Activated CD8-positive, alpha-beta memory T cell treated with anti-CD3 and anti-CD28 coated beads, Interleukin-2, amount 50 U/mL, for 24 hours (primary cell): ENCODE measurements at regions not wholly inside any gene's neighbourhood (a gene's known extent, or its start where the extent isn't known, plus 50 kb on each side); places are given as distances from the start of the nearest gene placed in this dataset.

Source experiments
- DNase-seq: peaks from one replicate; pipeline ENCODE4 v3.0.0-alpha.2; 2020; ENCODE audit errors: extremely low read depth

- DNase-seq, result no peak
These were observed 152.9 kb upstream of the RGMA start for GRCh38 chr15:93241696-93242585.

- DNase-seq, result no peak
These were observed 151.0 kb upstream of the RGMA start for GRCh38 chr15:93239993-93240392.

- DNase-seq, result no peak
These were observed 150.6 kb upstream of the RGMA start for GRCh38 chr15:93239591-93239990.

- no peak for DNase-seq
These were observed 149.6 kb upstream of the RGMA start for GRCh38 chr15:93238641-93239040.

- no peak for DNase-seq
These were observed 147.1 kb upstream of the RGMA start for GRCh38 chr15:93235926-93236780.

- DNase-seq, result no peak
These were observed 146.3 kb upstream of the RGMA start for GRCh38 chr15:93235269-93235668.

GRCh38 chr15:93233710-93234109 lies 144.7 kb upstream of the RGMA start:
- DNase-seq, result no peak

GRCh38 chr15:93232845-93233244 lies 143.8 kb upstream of the RGMA start:
- no peak for DNase-seq

- no peak for DNase-seq
These were observed 143.0 kb upstream of the RGMA start for GRCh38 chr15:93231994-93232393.

DNA sequence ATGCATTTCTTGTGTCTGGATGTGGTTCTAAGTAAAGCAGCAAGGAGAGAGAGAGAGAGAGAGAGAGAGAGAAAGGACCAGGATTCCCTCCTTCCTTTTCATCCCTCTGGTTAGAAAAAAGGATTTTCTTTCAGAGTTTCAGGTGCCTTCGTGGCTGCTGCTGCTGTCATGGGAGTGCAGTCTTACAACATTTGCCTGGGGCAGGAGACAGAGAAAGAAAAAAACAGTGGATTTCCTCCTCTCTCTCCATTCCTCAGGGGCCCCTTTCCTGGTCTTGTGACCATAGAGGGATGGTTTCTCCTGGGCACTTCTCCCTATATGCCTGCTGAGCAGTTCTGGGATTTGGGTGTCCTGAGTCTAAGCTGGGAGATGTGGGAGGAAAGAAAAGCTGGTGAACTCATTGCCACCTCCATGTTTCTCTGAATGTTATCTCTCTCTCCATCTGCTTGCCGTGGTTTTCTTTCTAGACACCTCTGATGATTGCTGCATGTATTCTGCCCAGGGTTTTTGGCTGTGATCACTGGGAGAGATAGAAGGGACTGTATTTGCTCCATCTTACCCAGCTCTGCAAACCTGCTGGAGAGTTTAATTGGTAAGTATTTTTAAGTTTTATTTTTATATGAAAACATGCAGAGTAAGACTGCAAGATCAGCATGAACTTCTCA lies 142.4 kb upstream of the RGMA start:
- no peak for DNase-seq

DNA sequence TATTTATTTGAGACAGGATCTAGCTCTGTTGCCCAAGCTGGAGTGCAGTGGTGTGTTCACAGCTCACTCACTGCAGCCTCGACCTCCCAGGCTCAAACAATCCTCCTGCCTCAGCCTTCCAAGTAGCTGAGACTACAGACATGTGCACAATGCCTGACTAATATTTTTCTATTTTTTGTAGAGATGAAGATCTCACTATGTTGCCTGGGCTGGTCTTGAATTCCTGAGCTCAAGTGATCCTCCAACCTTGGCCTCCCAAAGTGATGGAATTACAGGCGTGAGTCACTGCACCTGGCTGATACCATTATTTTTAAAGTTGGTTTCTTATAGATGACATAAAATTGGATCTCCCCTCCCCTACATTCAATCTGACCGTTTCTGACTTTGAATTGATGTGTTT lies 139.5 kb upstream of the RGMA start:
- no peak for DNase-seq

DNA sequence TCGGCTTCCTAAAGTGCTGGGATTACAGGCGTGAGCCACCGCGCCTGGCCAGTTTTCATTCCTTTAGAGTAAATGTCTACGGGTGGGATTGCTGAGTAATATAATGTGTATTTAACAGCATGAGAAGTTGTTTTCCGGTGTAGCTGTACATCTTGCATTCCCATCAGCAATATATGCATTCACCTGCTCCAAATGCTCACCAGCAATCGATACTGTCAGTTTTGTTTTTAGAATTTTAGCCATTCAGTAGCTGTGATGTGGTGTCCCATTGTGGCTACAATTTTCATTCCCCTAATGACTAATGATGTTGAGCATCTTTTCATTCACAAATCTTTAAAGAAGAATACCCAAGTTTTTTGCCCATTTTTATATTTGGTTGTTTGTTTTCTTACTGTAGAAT lies 134.8 kb upstream of the RGMA start:
- no peak for DNase-seq

- no peak for DNase-seq
These were observed 132.7 kb upstream of the RGMA start for GRCh38 chr15:93221759-93222158.

GRCh38 chr15:93219859-93220420 lies 130.9 kb upstream of the RGMA start:
- no peak for DNase-seq

GRCh38 chr15:93217343-93217742 lies 128.3 kb upstream of the RGMA start:
- no peak for DNase-seq

DNA sequence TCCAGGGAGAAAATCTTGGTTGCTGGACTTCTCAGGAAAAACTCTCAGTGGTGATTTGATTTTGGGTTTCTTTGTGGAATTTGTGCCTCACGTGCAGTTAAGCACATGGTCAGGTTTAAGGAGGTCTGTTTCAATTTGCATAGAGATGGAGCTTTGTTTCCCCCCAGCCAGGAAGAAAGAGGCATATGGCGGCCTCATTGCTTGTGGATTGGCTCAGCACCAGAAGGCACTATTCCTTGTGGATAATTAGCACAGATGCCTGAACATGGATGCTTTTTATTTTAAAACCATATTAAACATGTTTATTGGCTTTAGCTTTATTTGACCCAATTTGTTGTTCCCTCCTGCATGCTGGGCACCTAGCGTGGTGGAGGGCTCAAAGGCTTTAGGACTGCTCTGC lies 125.1 kb upstream of the RGMA start:
- DNase-seq, result no peak

- DNase-seq, result no peak
These were observed 124.3 kb upstream of the RGMA start for GRCh38 chr15:93213281-93213680.

DNA sequence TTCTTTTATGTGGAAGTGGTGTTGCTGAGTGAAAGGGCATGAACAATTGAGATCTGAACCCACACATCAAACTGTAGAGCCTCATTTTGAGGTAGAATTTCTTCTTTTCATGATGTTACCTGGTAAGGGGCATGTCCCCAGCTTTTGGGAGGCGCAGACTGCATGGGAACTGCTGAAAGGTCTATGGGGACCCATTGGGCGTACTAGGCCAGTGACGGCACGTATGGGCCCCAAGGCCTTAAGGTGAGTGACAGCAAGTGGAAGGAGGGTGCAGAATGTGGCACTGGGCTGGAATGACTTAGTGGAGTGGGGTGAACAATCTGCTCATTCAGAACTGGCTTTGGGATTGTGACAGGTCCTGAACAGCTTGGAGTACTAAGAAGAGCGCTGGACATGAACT lies 123.6 kb upstream of the RGMA start:
- no peak for DNase-seq

GRCh38 chr15:93210995-93211394 lies 122.0 kb upstream of the RGMA start:
- no peak for DNase-seq

- no peak for DNase-seq
These were observed 120.9 kb upstream of the RGMA start for GRCh38 chr15:93209690-93210445.

- DNase-seq, result no peak
These were observed 117.9 kb upstream of the RGMA start for GRCh38 chr15:93206893-93207292.
